ENCODE measurements at regions not wholly inside any gene's neighbourhood (a gene's known extent, or its start where the extent isn't known, plus 50 kb on each side); places are given as distances from the start of the nearest gene placed in this dataset.

- DNase-seq (ENCODE audit: extremely low spot score, unreplicated experiment): no peak
- no peaks in the 10 kb centered on the region for H3K27me3 Mint-ChIP-seq
- peaks cover 4% of the 10 kb centered on the region for H3K9me3 Mint-ChIP-seq
- H3K27ac Mint-ChIP-seq: no peak overlapping the region
- H3K36me3 Mint-ChIP-seq: no peaks in the 10 kb centered on the region
- no peak overlapping the region for H3K4me3 Mint-ChIP-seq
- H3K4me1 Mint-ChIP-seq (ENCODE audit: unreplicated experiment): peaks cover 19% of the 10 kb centered on the region
- TF ChIP-seq, protein P1, sequence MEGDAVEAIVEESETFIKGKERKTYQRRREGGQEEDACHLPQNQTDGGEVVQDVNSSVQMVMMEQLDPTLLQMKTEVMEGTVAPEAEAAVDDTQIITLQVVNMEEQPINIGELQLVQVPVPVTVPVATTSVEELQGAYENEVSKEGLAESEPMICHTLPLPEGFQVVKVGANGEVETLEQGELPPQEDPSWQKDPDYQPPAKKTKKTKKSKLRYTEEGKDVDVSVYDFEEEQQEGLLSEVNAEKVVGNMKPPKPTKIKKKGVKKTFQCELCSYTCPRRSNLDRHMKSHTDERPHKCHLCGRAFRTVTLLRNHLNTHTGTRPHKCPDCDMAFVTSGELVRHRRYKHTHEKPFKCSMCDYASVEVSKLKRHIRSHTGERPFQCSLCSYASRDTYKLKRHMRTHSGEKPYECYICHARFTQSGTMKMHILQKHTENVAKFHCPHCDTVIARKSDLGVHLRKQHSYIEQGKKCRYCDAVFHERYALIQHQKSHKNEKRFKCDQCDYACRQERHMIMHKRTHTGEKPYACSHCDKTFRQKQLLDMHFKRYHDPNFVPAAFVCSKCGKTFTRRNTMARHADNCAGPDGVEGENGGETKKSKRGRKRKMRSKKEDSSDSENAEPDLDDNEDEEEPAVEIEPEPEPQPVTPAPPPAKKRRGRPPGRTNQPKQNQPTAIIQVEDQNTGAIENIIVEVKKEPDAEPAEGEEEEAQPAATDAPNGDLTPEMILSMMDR (conservative IDR thresholded peaks at IDR 0.05): no peak
Observed at GRCh38 chr10:20999699-21000098, 102.6 kb upstream of the NEBL start.

- TF ChIP-seq, protein P1 (conservative IDR thresholded peaks at IDR 0.05): no peak
- no peak overlapping the region for H3K4me3 Mint-ChIP-seq
- H3K27ac Mint-ChIP-seq: no peak overlapping the region
- H3K36me3 Mint-ChIP-seq: peaks cover 3% of the 10 kb centered on the region
- H3K4me1 Mint-ChIP-seq (ENCODE audit: unreplicated experiment): peaks cover 33% of the 10 kb centered on the region
- H3K9me3 Mint-ChIP-seq: peaks cover 15% of the 10 kb centered on the region
- DNase-seq (ENCODE audit: extremely low spot score, unreplicated experiment): no peak
- no peaks in the 10 kb centered on the region for H3K27me3 Mint-ChIP-seq
Observed at GRCh38 chr10:20998036-20998435, 100.9 kb upstream of the NEBL start.

DNA sequence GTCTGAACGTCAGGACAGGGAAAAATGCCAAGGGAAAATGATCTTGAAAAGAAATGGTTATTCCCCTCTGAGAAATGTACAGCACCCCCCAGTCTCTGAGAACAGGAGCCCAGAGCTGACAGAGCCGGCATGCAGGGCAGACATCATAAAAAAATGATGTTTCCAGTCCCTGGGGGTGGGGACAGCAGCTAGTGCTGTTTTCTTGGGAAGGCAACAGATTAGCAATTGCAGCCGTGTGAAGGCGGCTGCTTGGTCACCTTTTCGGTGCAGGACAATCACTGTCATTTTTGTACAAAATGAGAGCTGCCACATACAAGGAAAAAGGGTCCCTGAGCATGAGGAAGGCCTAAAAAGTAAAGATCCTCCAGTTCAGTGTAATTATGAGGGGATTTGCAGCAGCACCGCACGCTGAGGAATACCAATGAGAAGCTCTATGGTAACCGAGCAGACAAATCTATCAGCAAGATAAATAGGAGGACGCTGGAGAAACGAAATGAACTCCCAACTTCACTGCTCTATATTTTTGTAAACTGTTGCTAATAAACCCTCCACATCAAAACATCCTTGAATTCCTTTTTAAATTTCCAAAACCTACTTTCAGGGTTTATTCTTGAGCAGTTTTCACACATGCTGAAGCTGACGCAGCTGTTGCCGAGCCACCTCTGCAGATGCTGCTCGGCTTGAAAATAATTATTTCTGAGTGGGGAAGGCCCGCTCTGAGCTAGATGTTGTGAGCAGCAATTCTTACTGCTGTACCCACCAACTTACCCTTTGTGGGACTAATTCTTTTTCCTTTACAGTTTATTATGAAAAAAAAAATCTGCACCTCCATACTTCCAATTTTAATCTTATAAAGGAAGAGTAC, 98.2 kb upstream of the NEBL start:
- DNase-seq (ENCODE audit: extremely low spot score, unreplicated experiment): no peak
- Mint-ChIP-seq H3K36me3 (peaks cover 3% of the 10 kb centered on the region), H3K27me3 (no peaks in the 10 kb centered on the region), H3K4me3 (peak overlapping the region; percentile 27), H3K27ac (peak overlapping the region; percentile 18), H3K4me1 (ENCODE audit: unreplicated experiment) (peaks cover 40% of the 10 kb centered on the region), H3K9me3 (peaks cover 17% of the 10 kb centered on the region)
- TF ChIP-seq, protein P1 (conservative IDR thresholded peaks at IDR 0.05): no peak

GRCh38 chr10:20993830-20994527, 96.9 kb upstream of the NEBL start:
- peaks cover 38% of the 10 kb centered on the region for H3K4me1 Mint-ChIP-seq (ENCODE audit: unreplicated experiment)
- DNase-seq (ENCODE audit: extremely low spot score, unreplicated experiment): no peak
- no peaks in the 10 kb centered on the region for H3K27me3 Mint-ChIP-seq
- TF ChIP-seq, protein P1 (conservative IDR thresholded peaks at IDR 0.05): no peak
- peaks cover 12% of the 10 kb centered on the region for H3K9me3 Mint-ChIP-seq
- H3K4me3 Mint-ChIP-seq: peak overlapping the region; percentile 12
- H3K36me3 Mint-ChIP-seq: peaks cover 3% of the 10 kb centered on the region
- H3K27ac Mint-ChIP-seq: no peak overlapping the region

GRCh38 chr10:20993389-20993788, 96.3 kb upstream of the NEBL start:
- TF ChIP-seq, protein P1 (conservative IDR thresholded peaks at IDR 0.05): no peak
- no peak for DNase-seq (ENCODE audit: extremely low spot score, unreplicated experiment)
- Mint-ChIP-seq H3K27me3 (no peaks in the 10 kb centered on the region), H3K4me3 (no peak overlapping the region), H3K9me3 (peaks cover 16% of the 10 kb centered on the region), H3K27ac (no peak overlapping the region), H3K4me1 (ENCODE audit: unreplicated experiment) (peaks cover 38% of the 10 kb centered on the region), H3K36me3 (peaks cover 3% of the 10 kb centered on the region)

Data from type B pancreatic cell (in vitro differentiated cells).